ENCODE measurements at regions not wholly inside any gene's neighbourhood (a gene's known extent, or its start where the extent isn't known, plus 50 kb on each side); places are given as distances from the start of the nearest gene placed in this dataset.
A peak's percentile ranks its signal among the peaks of the same experiment; 100 is the strongest.

DNA sequence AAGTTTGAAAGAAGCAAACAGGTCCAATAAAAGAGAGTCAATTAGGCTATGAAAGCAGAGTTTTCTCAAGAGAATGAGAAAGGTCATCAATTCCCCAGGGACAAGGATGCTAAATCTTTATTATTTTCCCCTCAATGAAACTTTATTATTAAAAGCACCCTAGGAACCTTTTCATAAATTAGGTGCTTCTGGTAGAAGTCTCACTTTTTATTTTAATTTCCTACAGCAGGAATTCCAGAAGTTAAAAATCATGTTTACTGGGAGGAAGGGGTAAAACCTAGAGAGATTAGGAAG is 223.2 kb upstream of the SOX5 start:
- H3K27me3 Mint-ChIP-seq (ENCODE audit: low read depth) = no peaks in the 10 kb centered on the region
- DNase-seq (no peak), ATAC-seq (replicated peaks in 1 of 2) (no peak)
- no peaks in the 10 kb centered on the region for H3K4me1 Mint-ChIP-seq (ENCODE audit: low read depth)
- no peak overlapping the region for H3K27ac Mint-ChIP-seq
- H3K4me3 Mint-ChIP-seq = no peak overlapping the region
- peaks cover 0 to 2% of the 10 kb centered on the region in 2 donors for H3K36me3 Mint-ChIP-seq (ENCODE audit: insufficient read depth in 2 of 2)
- H3K9me3 Mint-ChIP-seq = peaks cover 0 to 6% of the 10 kb centered on the region in 2 donors

DNA sequence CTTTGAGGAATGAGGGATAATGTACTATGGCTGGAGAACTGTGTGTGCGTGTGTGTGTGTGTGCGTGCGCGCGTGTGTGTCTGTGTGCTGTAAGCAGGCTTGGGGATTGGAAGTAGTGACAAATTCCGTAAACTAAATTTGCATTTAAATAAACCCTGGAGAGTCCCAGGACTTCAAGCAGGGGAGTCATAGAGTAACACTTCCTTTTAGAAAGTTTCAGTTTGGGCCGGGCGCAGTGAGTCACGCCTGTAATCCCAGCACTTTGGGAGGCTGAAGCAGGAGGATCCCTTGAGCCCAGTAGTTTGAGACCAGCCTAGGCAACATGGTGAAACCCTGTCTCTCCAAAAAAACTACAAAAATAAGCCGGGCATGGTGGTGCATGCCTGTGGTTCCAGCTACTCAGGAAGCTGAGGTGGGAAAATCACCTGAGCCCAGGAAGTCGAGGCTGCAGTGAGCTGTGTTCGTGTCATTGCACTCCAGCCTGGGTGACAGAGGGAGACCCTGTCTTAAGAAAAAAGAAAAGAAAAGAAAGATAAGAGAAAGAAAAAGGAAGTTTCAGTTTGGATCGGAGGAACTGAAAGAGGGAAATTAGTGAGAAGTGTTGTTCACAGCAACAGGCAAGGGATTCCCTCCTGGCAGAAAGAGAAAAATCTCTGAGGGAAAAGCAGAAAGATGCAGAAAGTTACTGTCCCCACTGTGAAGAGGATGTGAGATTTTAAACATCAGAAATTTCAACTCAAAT is 222.7 kb upstream of the SOX5 start:
- Mint-ChIP-seq H3K27ac (no peak overlapping the region), H3K27me3 (ENCODE audit: low read depth) (no peaks in the 10 kb centered on the region), H3K4me1 (ENCODE audit: low read depth) (no peaks in the 10 kb centered on the region), H3K9me3 (peaks cover 0 to 6% of the 10 kb centered on the region in 2 donors), H3K4me3 (no peak overlapping the region), H3K36me3 (ENCODE audit: insufficient read depth in 2 of 2) (peaks cover 0 to 2% of the 10 kb centered on the region in 2 donors)
- DNase-seq (no peak), ATAC-seq (replicated peaks in 1 of 2) (no peak)

DNA sequence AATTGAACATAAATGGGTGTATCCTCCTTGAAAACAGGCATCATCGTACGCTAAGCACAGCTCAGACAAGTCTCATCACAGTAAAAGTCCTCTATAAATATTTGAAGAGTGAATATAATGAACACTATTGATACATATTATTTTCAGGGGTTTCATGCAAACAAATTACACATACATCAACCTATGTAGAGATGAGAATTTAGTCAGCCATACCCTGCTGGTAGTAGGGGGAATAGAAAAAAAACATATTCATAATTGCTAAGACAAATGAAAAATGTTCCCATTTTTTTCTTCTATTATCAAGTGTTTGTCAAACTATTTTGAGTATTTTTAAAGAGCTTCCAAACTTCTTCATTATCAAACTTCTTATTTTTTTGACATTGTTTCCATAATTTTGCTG is 205.6 kb upstream of the SOX5 start:
- Mint-ChIP-seq H3K36me3 (ENCODE audit: insufficient read depth in 2 of 2) (no peaks in the 10 kb centered on the region), H3K4me3 (no peak overlapping the region), H3K27ac (no peak overlapping the region), H3K27me3 (ENCODE audit: low read depth) (no peaks in the 10 kb centered on the region), H3K9me3 (peaks cover 0 to 2% of the 10 kb centered on the region in 2 donors), H3K4me1 (ENCODE audit: low read depth) (no peaks in the 10 kb centered on the region)
- DNase-seq (no peak), ATAC-seq (replicated peaks in 1 of 2) (no peak)

DNA sequence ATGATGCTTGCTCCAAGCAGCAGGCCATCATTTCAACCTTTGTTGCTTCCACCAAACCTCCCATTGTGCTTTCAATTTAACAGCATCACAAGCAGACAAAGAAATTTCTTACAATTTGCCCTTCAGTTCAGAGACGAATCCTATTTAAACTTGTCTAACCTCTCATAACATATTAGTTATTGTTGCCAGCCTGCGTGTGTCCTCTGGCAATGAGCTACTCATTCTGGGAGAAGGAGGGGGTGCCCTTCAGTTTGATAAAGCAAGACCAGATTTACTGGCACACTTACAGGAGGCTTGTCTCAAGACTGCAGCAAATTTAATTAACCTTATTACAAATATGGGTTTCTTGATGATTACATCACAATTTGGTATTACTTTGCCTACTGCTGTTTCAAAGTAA is 203.6 kb upstream of the SOX5 start:
- no peak overlapping the region for H3K27ac Mint-ChIP-seq
- ATAC-seq (replicated peaks in 1 of 2) = no peak
- DNase-seq = no peak

DNA sequence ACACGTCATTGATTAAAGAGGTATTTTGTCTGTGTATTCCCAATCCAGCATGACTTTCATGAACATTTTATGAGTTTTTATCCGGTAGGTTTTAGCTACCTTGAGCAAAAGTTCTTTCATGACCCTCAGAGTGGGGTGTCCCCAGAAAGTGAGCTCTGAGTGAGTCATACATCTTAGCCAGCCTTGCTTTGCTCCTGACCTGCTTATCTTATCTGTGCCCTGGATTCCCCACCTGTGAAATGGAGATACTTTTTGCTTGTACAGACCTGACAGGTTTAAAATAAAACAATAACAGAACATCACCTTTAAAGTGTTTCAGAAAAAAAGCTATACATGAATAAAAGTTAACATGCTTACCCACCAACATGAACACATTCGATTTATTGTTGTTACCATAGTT is 202.8 kb upstream of the SOX5 start:
- Mint-ChIP-seq H3K27ac (no peak overlapping the region), H3K9me3 (peaks cover 0 to 2% of the 10 kb centered on the region in 2 donors), H3K4me1 (ENCODE audit: low read depth) (no peaks in the 10 kb centered on the region), H3K36me3 (ENCODE audit: insufficient read depth in 2 of 2) (no peaks in the 10 kb centered on the region), H3K4me3 (no peak overlapping the region), H3K27me3 (ENCODE audit: low read depth) (no peaks in the 10 kb centered on the region)
- ATAC-seq (replicated peaks in 1 of 2) (no peak), DNase-seq (no peak)

More for the DNA sequence above, 203.6 kb upstream of the SOX5 start:
- Mint-ChIP-seq H3K36me3 (ENCODE audit: insufficient read depth in 2 of 2) (no peaks in the 10 kb centered on the region), H3K9me3 (peaks cover 0 to 2% of the 10 kb centered on the region in 2 donors), H3K4me1 (ENCODE audit: low read depth) (no peaks in the 10 kb centered on the region), H3K4me3 (no peak overlapping the region), H3K27me3 (ENCODE audit: low read depth) (no peaks in the 10 kb centered on the region)

DNA sequence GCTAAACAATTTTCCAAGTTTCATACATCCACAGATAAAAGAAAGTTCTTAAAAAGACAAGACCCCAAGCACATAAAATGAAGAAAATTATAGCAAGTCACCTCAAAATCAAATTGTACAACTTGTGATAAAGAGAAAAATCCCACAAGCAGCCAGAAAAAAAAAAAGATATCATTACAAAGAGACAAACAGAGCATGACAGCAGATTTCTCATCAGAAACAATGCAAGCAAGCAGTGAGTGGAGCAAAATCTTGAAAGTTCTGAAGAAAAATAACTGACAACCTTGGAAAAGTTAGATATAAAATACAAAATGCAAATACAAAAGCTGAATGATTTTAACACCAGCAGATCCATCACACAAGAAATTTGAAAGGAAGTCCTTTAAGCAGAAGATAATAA is 194.5 kb upstream of the SOX5 start:
- Mint-ChIP-seq H3K4me3 (no peak overlapping the region), H3K27me3 (ENCODE audit: low read depth) (peaks cover 7% of the 10 kb centered on the region), H3K9me3 (peaks cover 2 to 6% of the 10 kb centered on the region in 2 donors), H3K4me1 (ENCODE audit: low read depth) (no peaks in the 10 kb centered on the region), H3K36me3 (ENCODE audit: insufficient read depth in 2 of 2) (no peaks in the 10 kb centered on the region), H3K27ac (no peak overlapping the region)
- no peak for ATAC-seq (replicated peaks in 1 of 2)
- DNase-seq = no peak

DNA sequence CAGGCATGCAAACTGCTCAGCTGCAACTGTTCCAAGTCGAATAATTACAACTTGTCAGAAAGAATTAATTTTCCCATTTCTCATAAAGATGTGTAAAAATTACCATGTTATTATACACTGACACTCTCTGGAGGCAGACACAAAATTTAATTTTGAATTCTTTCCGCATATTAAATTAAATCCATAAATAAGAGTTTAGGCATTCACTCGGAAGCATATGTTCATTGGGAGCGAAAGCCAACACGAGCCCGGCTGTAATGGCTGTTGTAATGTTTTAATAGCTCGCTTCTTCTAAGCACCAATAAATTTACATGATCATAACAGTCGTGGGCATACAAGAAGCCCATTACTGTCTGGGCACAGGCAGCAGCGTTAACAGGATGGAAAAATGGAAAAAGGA is 189.6 kb upstream of the SOX5 start:
- Mint-ChIP-seq H3K36me3 (ENCODE audit: insufficient read depth in 2 of 2) (no peaks in the 10 kb centered on the region), H3K9me3 (peaks cover 2 to 6% of the 10 kb centered on the region in 2 donors), H3K4me1 (ENCODE audit: low read depth) (no peaks in the 10 kb centered on the region), H3K27ac (no peak overlapping the region), H3K27me3 (ENCODE audit: low read depth) (peaks cover 7% of the 10 kb centered on the region), H3K4me3 (no peak overlapping the region)
- ATAC-seq (replicated peaks in 1 of 2) (no peak), DNase-seq (no peak)

DNA sequence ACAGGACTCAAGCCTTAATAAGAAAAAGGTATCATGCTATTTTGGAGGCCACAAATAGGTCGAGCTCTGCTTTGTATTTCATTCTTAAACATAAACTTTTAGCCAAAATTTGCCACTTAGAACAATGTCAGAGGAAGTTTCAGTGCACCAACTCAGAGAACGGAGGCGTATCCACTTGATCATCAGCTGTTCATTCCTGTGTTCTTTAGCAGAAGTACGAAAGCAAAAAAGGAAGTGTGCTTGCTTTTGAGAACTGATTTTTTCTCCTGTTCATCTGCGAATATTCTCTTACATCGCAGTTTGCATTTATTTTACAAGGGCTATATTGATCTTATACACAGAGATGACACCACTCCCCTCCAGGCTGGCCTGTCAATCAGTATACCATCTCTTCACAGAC is 188.6 kb upstream of the SOX5 start:
- no peaks in the 10 kb centered on the region for H3K4me1 Mint-ChIP-seq (ENCODE audit: low read depth)
- H3K27ac Mint-ChIP-seq = no peak overlapping the region
- DNase-seq (no peak), ATAC-seq (replicated peaks in 1 of 2) (no peak)
- H3K4me3 Mint-ChIP-seq = no peak overlapping the region
- H3K27me3 Mint-ChIP-seq (ENCODE audit: low read depth) = peaks cover 7% of the 10 kb centered on the region
- peaks cover 0 to 2% of the 10 kb centered on the region in 2 donors for H3K9me3 Mint-ChIP-seq
- no peaks in the 10 kb centered on the region for H3K36me3 Mint-ChIP-seq (ENCODE audit: insufficient read depth in 2 of 2)

DNA sequence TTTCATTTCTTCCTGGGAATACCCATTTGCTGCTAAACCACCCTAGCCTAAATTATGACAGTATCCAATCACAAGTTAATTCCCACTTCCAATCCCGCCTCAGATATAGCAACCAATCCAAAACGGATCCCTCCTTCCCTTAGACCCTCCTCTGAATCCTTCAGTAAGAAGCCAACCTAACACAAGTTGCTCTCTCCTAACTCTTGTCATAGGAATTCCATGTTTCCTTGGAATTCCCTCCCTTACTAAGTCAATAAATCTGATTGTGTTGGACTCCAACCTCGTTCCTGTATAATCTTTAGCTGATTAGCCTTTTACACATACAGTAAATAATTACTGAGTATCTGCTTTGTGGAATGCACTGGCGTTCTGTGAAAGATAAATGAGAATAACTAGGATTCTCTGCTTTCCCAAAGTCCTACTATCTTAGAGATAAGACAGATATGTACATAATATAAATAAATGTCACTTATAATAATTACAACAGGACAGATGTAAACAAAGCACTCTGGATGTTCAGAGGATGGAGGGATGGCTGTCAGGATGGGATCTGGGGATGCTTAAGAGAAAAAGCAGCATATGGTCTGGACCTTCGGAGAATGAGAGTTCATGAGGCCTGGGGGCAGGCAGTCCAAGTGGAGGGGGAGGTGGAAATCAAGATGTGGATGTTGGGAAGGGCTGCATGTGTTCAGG is 185.8 kb upstream of the SOX5 start:
- H3K9me3 Mint-ChIP-seq = peaks cover 0 to 2% of the 10 kb centered on the region in 2 donors
- ATAC-seq (replicated peaks in 1 of 2) = no peak
- peaks cover under 1% of the 10 kb centered on the region for H3K27me3 Mint-ChIP-seq (ENCODE audit: low read depth)
- H3K27ac Mint-ChIP-seq = no peak overlapping the region
- H3K36me3 Mint-ChIP-seq (ENCODE audit: insufficient read depth in 2 of 2) = no peaks in the 10 kb centered on the region
- no peaks in the 10 kb centered on the region for H3K4me1 Mint-ChIP-seq (ENCODE audit: low read depth)
- H3K4me3 Mint-ChIP-seq = no peak overlapping the region
- no peak for DNase-seq

DNA sequence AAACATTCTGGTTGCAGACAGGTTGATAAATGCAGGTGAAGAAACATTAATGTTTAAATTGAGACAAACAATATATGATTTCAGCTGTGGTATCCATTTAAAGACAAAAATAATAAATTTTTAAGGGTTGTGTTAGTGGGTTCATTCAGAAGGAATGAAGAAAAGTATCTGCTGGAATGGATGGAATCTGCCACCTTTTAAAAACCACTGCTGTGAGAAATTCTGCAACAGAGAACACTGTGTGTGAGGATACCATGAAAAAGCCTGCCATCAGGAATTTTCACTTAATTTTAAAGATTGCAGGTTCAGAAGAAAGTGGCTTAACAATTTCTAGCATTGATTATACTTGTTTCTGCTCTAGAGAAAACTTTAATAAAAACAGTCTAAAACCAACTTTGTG is 184.6 kb upstream of the SOX5 start:
- Mint-ChIP-seq H3K9me3 (peaks cover 0 to 2% of the 10 kb centered on the region in 2 donors), H3K27me3 (ENCODE audit: low read depth) (no peaks in the 10 kb centered on the region), H3K4me1 (ENCODE audit: low read depth) (no peaks in the 10 kb centered on the region), H3K36me3 (ENCODE audit: insufficient read depth in 2 of 2) (no peaks in the 10 kb centered on the region), H3K27ac (no peak overlapping the region), H3K4me3 (no peak overlapping the region)
- ATAC-seq (replicated peaks in 1 of 2) (no peak), DNase-seq (no peak)

DNA sequence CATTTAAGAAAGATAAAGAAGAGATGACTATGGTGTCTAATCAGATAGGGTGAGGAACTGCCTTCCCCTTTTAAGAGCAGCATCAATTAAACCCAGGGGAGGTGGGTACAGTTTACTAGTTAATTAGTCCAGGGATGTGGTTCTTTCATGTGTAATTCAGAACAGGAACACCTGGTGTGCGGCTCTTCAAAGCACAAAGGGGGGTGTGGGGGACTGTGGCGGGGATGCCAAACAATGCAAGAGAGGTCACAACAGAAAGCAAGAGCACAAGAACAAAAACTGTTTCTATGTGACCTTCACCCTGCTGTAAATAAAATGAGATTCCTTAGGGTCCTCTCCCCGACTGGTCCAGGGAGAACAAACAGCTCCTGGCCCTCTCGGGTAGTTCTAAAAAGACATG is 183.9 kb upstream of the SOX5 start:
- DNase-seq (no peak), ATAC-seq (replicated peaks in 1 of 2) (no peak)
- Mint-ChIP-seq H3K4me3 (no peak overlapping the region), H3K36me3 (ENCODE audit: insufficient read depth in 2 of 2) (no peaks in the 10 kb centered on the region), H3K27me3 (ENCODE audit: low read depth) (no peaks in the 10 kb centered on the region), H3K9me3 (peaks cover under 1 to 2% of the 10 kb centered on the region in 2 donors), H3K4me1 (ENCODE audit: low read depth) (no peaks in the 10 kb centered on the region), H3K27ac (no peak overlapping the region)

DNA sequence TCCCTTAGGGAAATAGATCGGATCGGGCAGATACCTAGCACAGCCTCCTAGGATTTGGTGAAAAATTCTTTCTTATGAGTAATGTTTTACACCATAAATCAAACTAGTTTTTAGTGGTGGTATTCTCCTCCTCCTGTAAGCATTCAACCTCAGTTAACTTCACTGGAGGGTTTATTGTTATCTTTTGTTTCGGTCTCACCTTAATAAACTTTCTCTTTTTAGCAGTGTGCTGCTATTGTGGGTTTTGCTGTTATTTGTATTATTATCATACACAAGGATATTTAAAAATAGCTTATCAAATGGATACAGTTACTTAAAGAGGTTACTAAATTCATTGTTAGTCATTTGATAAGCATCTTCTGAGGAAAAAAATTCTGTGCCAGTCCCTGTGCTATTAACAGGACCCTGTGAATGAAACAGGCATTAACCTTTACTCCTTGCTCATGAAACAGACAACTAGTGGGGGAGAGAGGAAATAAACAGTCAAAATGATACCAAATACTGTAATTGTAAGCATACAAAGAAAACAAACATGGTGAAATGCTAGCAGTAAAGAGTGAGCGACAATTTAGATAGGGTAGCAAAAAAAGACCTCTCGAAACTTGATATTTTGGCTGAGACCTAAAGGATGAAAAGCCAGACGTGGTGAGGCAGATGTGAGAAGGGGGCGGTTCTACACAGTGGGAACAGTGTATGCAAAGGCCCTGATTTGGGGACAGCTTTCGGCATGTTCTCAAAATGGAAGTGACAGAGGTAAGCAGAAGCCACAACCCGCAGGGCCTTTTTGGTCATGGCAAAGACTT is 178.7 kb upstream of the SOX5 start:
- Mint-ChIP-seq H3K27ac (peak overlapping the region; percentile 40), H3K9me3 (peaks cover 4 to 7% of the 10 kb centered on the region in 2 donors), H3K27me3 (ENCODE audit: low read depth) (no peaks in the 10 kb centered on the region), H3K4me3 (no peak overlapping the region), H3K4me1 (ENCODE audit: low read depth) (no peaks in the 10 kb centered on the region), H3K36me3 (ENCODE audit: insufficient read depth in 2 of 2) (no peaks in the 10 kb centered on the region)
- DNase-seq (no peak), ATAC-seq (replicated peaks in 1 of 2) (no peak)

DNA sequence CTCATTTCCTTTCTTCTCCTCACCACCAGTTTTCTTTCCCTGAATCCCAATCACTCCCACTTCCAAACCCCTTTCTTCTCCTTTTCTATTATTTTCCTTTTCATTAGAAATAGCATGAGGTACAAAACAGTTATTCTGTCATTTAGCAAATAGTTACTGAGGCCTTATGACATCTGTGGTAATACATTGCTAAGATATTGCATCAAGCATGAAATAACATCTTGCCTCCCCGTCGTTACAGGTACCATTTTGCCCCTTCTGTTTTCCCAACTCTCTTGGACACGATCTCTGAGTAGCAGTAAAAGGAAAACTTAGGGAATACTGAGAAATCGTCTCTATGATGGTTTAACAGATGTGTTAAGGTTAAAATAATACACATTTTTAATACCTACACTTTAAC is 175.8 kb upstream of the SOX5 start:
- H3K27me3 Mint-ChIP-seq (ENCODE audit: low read depth) = no peaks in the 10 kb centered on the region
- ATAC-seq (replicated peaks in 1 of 2) (no peak), DNase-seq (no peak)
- no peak overlapping the region for H3K27ac Mint-ChIP-seq
- H3K4me3 Mint-ChIP-seq = no peak overlapping the region
- H3K9me3 Mint-ChIP-seq = peaks cover 2 to 7% of the 10 kb centered on the region in 2 donors
- H3K4me1 Mint-ChIP-seq (ENCODE audit: low read depth) = no peaks in the 10 kb centered on the region
- H3K36me3 Mint-ChIP-seq (ENCODE audit: insufficient read depth in 2 of 2) = no peaks in the 10 kb centered on the region

Measured in activated T-cell treated with anti-CD3 and anti-CD28 coated beads, Interleukin-2, amount 50 U/mL, for 72 hours (primary cell).